Uterus (tissue), 3 donors: ENCODE measurements at regions not wholly inside any gene's neighbourhood (a gene's known extent, or its start where the extent isn't known, plus 50 kb on each side); places are given as distances from the start of the nearest gene placed in this dataset.

Experiments
- DNase-seq, 2 donors: peaks; one replicate each; pipeline ENCODE4 v3.0.0-alpha.2; 2019 to 2020
- H3K27ac ChIP-seq, 2 donors: fragments of 200-600 bp; sonication (generic); 1 replicate in 1 of 2; 2 replicates in 1 of 2; pipeline ENCODE4 v1.5.1; 2016 to 2018
- H3K27me3 ChIP-seq, 2 donors: fragments of 200-600 bp; sonication (generic); one replicate each; pipeline ENCODE4 v1.5.1; 2018 to 2019; ENCODE audit warnings: control low read depth in 1 of 2
- H3K36me3 ChIP-seq, 2 donors: fragments of 200-600 bp; sonication (generic); one replicate each; pipeline ENCODE4 v1.5.1; 2019; ENCODE audit warnings: control low read depth in 1 of 2
- H3K4me1 ChIP-seq, 2 donors: fragments of 200-600 bp; sonication (generic); one replicate each; pipeline ENCODE4 v1.5.1; 2018 to 2019; ENCODE audit warnings: control low read depth in 1 of 2
- H3K4me3 ChIP-seq, 2 donors: fragments of 200-600 bp; sonication (generic); 1 replicate in 1 of 2; 2 replicates in 1 of 2; pipeline ENCODE4 v1.5.1; 2018 to 2019; ENCODE audit warnings: mild to moderate bottlenecking in 1 of 2
- H3K9me3 ChIP-seq, 2 donors: fragments of 200-600 bp; sonication (generic); one replicate each; pipeline ENCODE4 v1.5.1; 2019; ENCODE audit warnings: control low read depth in 1 of 2
- POLR2A ChIP-seq, 2 donors: fragments of 450-650 bp; IDR thresholded peaks; one replicate each; pipeline ENCODE4 v1.6.1; 2016; ENCODE audit warnings: antibody characterized with exemption in 2 of 2, mild to moderate bottlenecking in 1 of 2, moderate library complexity in 1 of 2
- intact Hi-C: fragments of 100-400 bp; cut with DNase I; formaldehyde crosslinking; loops from one replicate; pipeline ENCODE4 v1.15.1; 2023; ENCODE audit warnings: low total_unique reads
- TF ChIP-seq, protein P1 (sequence below), 4 experiments: fragments of 200-600 bp in 2 of 4; fragments of 450-650 bp in 2 of 4; sonication (generic) in 2 of 4; IDR thresholded peaks; one replicate each; pipeline ENCODE4 v1.5.1; 2016 to 2019; ENCODE audit warnings: antibody characterized with exemption in 4 of 4, mild to moderate bottlenecking in 2 of 4, moderate library complexity in 1 of 4
- donor health status: DM: yes; HTN: yes; CAD: no.

DNA sequence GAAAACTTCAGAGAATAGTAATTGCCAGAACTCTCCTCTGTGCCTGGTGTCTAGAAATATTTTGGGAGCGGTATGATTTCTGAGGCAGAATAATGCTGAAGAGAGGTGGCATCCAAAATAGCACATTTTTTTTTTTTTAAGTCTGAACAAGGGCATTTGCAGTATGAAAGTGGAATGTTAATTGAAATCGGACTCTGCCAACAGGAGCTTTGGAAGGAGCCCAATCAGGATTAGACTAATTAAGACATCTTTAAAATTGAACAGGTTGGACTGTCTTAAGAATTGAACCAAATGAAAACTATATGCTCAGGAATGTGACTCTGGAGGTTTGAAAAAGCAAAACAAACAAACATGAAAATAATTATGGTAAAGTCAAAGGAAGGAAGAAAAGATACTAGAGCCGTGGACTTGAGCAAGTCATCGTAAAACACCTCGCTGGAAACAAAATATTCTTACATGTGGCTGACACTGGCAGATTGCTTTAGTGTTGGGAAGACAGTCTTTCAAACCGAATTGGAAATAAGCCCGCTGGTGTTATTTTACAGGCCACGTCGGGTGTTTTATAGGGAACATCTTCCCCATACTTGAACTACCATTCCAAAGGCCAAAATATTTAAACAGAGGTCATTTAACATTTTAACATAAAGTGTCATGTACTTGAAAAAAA, 436.3 kb downstream of the VRK1 start:
- no peak for DNase-seq
- Histone ChIP-seq H3K4me3 (no peak overlapping the region), H3K36me3 (no peaks in the 10 kb centered on the region), H3K9me3 (no peaks in the 10 kb centered on the region), H3K4me1 (no peaks in the 10 kb centered on the region), H3K27me3 (no peaks in the 10 kb centered on the region), H3K27ac (no peak overlapping the region)
- no peak for TF ChIP-seq POLR2A (IDR thresholded peaks at IDR 0.05)
- TF ChIP-seq, protein P1, sequence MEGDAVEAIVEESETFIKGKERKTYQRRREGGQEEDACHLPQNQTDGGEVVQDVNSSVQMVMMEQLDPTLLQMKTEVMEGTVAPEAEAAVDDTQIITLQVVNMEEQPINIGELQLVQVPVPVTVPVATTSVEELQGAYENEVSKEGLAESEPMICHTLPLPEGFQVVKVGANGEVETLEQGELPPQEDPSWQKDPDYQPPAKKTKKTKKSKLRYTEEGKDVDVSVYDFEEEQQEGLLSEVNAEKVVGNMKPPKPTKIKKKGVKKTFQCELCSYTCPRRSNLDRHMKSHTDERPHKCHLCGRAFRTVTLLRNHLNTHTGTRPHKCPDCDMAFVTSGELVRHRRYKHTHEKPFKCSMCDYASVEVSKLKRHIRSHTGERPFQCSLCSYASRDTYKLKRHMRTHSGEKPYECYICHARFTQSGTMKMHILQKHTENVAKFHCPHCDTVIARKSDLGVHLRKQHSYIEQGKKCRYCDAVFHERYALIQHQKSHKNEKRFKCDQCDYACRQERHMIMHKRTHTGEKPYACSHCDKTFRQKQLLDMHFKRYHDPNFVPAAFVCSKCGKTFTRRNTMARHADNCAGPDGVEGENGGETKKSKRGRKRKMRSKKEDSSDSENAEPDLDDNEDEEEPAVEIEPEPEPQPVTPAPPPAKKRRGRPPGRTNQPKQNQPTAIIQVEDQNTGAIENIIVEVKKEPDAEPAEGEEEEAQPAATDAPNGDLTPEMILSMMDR (IDR thresholded peaks at IDR 0.05): no peak
- intact Hi-C loops: no loop called here

DNA sequence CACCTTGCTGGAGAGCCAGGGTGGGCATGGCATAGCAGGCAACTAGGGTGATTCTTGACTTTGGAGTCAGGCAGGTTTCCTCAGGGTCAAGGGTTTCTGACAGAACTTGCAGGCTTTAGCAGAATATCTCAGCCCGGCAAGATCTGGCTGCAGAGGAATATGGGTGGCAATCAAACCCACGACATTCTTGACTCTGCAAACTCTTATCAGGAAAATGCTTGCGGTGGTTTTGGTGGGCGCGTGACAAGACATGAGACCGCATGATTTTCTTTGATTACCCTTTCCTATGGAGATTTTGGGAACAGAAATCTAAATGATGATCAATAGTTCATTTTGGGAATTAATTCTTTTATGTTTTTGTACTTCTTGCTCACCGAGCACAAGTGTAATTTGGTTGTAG, 449.5 kb downstream of the VRK1 start:
- intact Hi-C loops: no loop called here
- H3K27ac ChIP-seq: no peak overlapping the region
- H3K36me3 ChIP-seq: no peaks in the 10 kb centered on the region
- H3K4me1 ChIP-seq: no peaks in the 10 kb centered on the region
- no peak overlapping the region for H3K4me3 ChIP-seq
- H3K9me3 ChIP-seq: no peaks in the 10 kb centered on the region
- DNase-seq: no peak
- TF ChIP-seq, protein P1 (IDR thresholded peaks at IDR 0.05): no peak
- no peak for TF ChIP-seq POLR2A (IDR thresholded peaks at IDR 0.05)
- H3K27me3 ChIP-seq: no peaks in the 10 kb centered on the region

DNA sequence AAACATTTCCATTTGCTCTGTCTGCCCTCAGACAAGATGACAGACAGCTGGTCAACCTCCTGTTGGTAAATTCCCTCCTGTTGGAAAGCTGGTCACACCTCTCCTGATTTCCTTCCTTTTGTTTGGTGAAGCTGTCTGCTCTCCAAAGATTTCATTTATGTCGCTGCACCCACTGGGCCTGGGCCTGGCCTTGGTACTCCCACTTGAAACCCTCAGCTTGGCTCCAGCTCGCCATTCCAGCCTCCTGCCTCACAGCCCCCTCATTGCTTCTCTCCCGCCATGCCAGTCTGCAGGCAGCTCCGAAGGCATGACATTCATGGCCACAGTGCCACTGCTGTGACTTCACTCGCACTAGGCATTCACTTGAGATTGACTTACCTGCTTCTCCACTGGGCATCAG, 451.8 kb downstream of the VRK1 start:
- intact Hi-C loops: no loop called here
- no peak overlapping the region for H3K4me3 ChIP-seq
- no peaks in the 10 kb centered on the region for H3K4me1 ChIP-seq
- no peak overlapping the region for H3K27ac ChIP-seq
- DNase-seq: no peak
- no peak for TF ChIP-seq POLR2A (IDR thresholded peaks at IDR 0.05)
- TF ChIP-seq, protein P1 (IDR thresholded peaks at IDR 0.05): no peak
- H3K27me3 ChIP-seq: no peaks in the 10 kb centered on the region
- H3K9me3 ChIP-seq: no peaks in the 10 kb centered on the region
- H3K36me3 ChIP-seq: no peaks in the 10 kb centered on the region

DNA sequence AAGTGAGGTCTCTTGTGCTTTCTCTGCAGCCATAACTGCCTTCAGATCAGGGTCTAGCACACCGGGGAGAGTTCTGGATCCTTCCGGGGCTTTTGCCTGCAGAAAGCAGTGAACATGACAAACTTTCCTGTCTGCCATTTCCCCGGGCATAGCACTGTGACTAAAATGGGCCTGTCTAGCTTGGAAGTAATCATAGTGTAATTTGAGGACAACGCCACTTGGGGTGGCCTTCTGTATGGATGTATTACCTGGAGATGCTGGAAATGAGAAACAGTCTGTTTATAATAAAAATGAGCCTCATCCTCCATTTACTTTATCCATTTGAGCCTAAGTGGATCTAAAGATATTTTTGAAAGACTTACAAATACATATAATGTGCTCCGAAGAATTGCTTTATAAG, 453.7 kb downstream of the VRK1 start:
- TF ChIP-seq, protein P1 (IDR thresholded peaks at IDR 0.05): no peak
- no peak for TF ChIP-seq POLR2A (IDR thresholded peaks at IDR 0.05)
- Histone ChIP-seq H3K36me3 (no peaks in the 10 kb centered on the region), H3K27me3 (no peaks in the 10 kb centered on the region), H3K4me1 (no peaks in the 10 kb centered on the region), H3K9me3 (no peaks in the 10 kb centered on the region), H3K27ac (no peak overlapping the region), H3K4me3 (no peak overlapping the region)
- intact Hi-C loops: no loop called here
- DNase-seq: no peak

DNA sequence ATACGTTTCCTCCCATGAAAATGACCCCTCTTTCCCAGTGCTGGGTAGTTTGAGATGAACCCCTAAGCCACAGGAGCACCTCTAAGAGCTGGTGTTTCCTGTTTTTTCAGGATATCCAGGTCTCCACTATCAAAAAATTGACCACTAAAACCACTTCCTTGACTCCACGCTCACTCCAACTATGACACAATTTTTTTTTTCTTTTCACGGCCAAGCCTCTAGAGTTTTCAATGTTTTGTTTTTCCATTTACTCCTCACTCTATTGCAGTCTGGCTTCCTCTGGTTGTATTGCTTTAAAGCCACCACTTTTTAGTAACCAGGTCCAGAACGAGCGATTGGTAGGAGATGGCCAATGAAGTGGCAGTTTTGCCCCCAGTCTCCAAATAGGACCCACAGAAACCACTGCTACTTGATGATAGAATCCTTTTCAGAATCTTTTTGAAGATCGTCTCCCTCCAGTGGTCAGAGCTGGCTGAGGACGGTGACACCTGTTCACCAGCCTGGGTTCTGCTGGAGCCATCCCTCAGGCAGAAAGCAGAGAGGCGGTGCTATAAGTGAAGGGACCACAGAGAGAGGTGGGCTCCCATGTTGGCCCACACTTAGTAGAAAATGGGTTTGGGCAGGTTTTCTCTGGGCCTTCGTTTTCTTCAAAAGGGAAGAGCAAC, 454.4 kb downstream of the VRK1 start:
- H3K4me1 ChIP-seq: no peaks in the 10 kb centered on the region
- no peak overlapping the region for H3K4me3 ChIP-seq
- no peak for DNase-seq
- intact Hi-C loops: no loop called here
- no peak overlapping the region for H3K27ac ChIP-seq
- TF ChIP-seq POLR2A (IDR thresholded peaks at IDR 0.05): no peak
- TF ChIP-seq, protein P1 (IDR thresholded peaks at IDR 0.05): no peak
- H3K9me3 ChIP-seq: no peaks in the 10 kb centered on the region
- H3K27me3 ChIP-seq: no peaks in the 10 kb centered on the region
- no peaks in the 10 kb centered on the region for H3K36me3 ChIP-seq
